ENCODE measurements at regions not wholly inside any gene's neighbourhood (a gene's known extent, or its start where the extent isn't known, plus 50 kb on each side); places are given as distances from the start of the nearest gene placed in this dataset.

- peaks cover 4% of the 10 kb centered on the region for H3K4me1 Mint-ChIP-seq
- DNase-seq (no peak), ATAC-seq (peak; percentile 39)
- H3K27ac Mint-ChIP-seq: no peak overlapping the region
- ChIA-PET POLR2A (no interaction called here), CTCF (no interaction called here)
- no peaks in the 10 kb centered on the region for H3K27me3 Mint-ChIP-seq
- H3K4me3 Mint-ChIP-seq: no peak overlapping the region
- peaks cover 2% of the 10 kb centered on the region for H3K9me3 Mint-ChIP-seq (ENCODE audit: low read depth)
- H3K36me3 Mint-ChIP-seq (ENCODE audit: low read depth): no peaks in the 10 kb centered on the region
- intact Hi-C loops (cut with DNase I, micrococcal nuclease): no loop called here
Observed at GRCh38 chr4:36841583-36842326, 402.8 kb upstream of the NWD2 start.

- intact Hi-C loops (cut with DNase I, micrococcal nuclease): loop anchor here in 1 of 2 experiments (2.0 kb wide), 1 partner anchor 16 kb away; no protein-coding TSS in a partner anchor
- Mint-ChIP-seq H3K27ac (no peak overlapping the region), H3K36me3 (ENCODE audit: low read depth) (no peaks in the 10 kb centered on the region), H3K4me1 (peaks cover 4% of the 10 kb centered on the region), H3K27me3 (no peaks in the 10 kb centered on the region), H3K4me3 (no peak overlapping the region), H3K9me3 (ENCODE audit: low read depth) (peaks cover 2% of the 10 kb centered on the region)
- ChIA-PET POLR2A (no interaction called here), CTCF (no interaction called here)
- no peak for DNase-seq
- ATAC-seq: no peak
Observed at GRCh38 chr4:36844448-36844847, 400.1 kb upstream of the NWD2 start.

GRCh38 chr4:36852856-36853255 lies 391.7 kb upstream of the NWD2 start:
- H3K9me3 Mint-ChIP-seq (ENCODE audit: low read depth): no peaks in the 10 kb centered on the region
- ChIA-PET CTCF (interaction anchor here (1.5 kb wide), 1 partner anchor 38 kb away, joined by 4 read pairs; no protein-coding TSS in a partner anchor), POLR2A (no interaction called here)
- H3K4me3 Mint-ChIP-seq: no peak overlapping the region
- no peaks in the 10 kb centered on the region for H3K4me1 Mint-ChIP-seq
- ATAC-seq (no peak), DNase-seq (no peak)
- intact Hi-C loops (cut with DNase I, micrococcal nuclease): no loop called here
- no peak overlapping the region for H3K27ac Mint-ChIP-seq
- H3K27me3 Mint-ChIP-seq: peaks cover 5% of the 10 kb centered on the region
- H3K36me3 Mint-ChIP-seq (ENCODE audit: low read depth): no peaks in the 10 kb centered on the region

GRCh38 chr4:36854554-36854953 lies 390.0 kb upstream of the NWD2 start:
- no peak overlapping the region for H3K27ac Mint-ChIP-seq
- peaks cover 7% of the 10 kb centered on the region for H3K9me3 Mint-ChIP-seq (ENCODE audit: low read depth)
- H3K27me3 Mint-ChIP-seq: peaks cover 5% of the 10 kb centered on the region
- no peak for ATAC-seq
- CTCF ChIA-PET: no interaction called here
- H3K36me3 Mint-ChIP-seq (ENCODE audit: low read depth): no peaks in the 10 kb centered on the region
- no peaks in the 10 kb centered on the region for H3K4me1 Mint-ChIP-seq
- POLR2A ChIA-PET: no interaction called here
- intact Hi-C loops (cut with DNase I, micrococcal nuclease): no loop called here
- DNase-seq: no peak
- H3K4me3 Mint-ChIP-seq: no peak overlapping the region

- Mint-ChIP-seq H3K9me3 (ENCODE audit: low read depth) (peaks cover 5% of the 10 kb centered on the region), H3K27me3 (no peaks in the 10 kb centered on the region), H3K27ac (no peak overlapping the region), H3K36me3 (ENCODE audit: low read depth) (no peaks in the 10 kb centered on the region), H3K4me1 (no peaks in the 10 kb centered on the region), H3K4me3 (no peak overlapping the region)
- ATAC-seq (no peak), DNase-seq (no peak)
- intact Hi-C loops (cut with DNase I, micrococcal nuclease): no loop called here
- ChIA-PET CTCF (no interaction called here), POLR2A (no interaction called here)
Observed at GRCh38 chr4:36863601-36864000, 380.9 kb upstream of the NWD2 start.

- no peak overlapping the region for H3K4me3 Mint-ChIP-seq
- no peaks in the 10 kb centered on the region for H3K9me3 Mint-ChIP-seq (ENCODE audit: low read depth)
- DNase-seq (no peak), ATAC-seq (no peak)
- intact Hi-C loops (cut with DNase I, micrococcal nuclease): no loop called here
- ChIA-PET POLR2A (no interaction called here), CTCF (no interaction called here)
- no peak overlapping the region for H3K27ac Mint-ChIP-seq
- H3K27me3 Mint-ChIP-seq: peaks cover 2% of the 10 kb centered on the region
- no peaks in the 10 kb centered on the region for H3K4me1 Mint-ChIP-seq
- H3K36me3 Mint-ChIP-seq (ENCODE audit: low read depth): no peaks in the 10 kb centered on the region
Observed at GRCh38 chr4:36870121-36870520, 374.4 kb upstream of the NWD2 start.

- no peaks in the 10 kb centered on the region for H3K4me1 Mint-ChIP-seq
- intact Hi-C loops (cut with DNase I, micrococcal nuclease): no loop called here
- ATAC-seq: no peak
- no peak overlapping the region for H3K27ac Mint-ChIP-seq
- H3K4me3 Mint-ChIP-seq: no peak overlapping the region
- no peak for DNase-seq
- H3K36me3 Mint-ChIP-seq (ENCODE audit: low read depth): no peaks in the 10 kb centered on the region
- peaks cover 2% of the 10 kb centered on the region for H3K27me3 Mint-ChIP-seq
- CTCF ChIA-PET: no interaction called here
- POLR2A ChIA-PET: no interaction called here
- H3K9me3 Mint-ChIP-seq (ENCODE audit: low read depth): no peaks in the 10 kb centered on the region
Observed at GRCh38 chr4:36872679-36873078, 371.9 kb upstream of the NWD2 start.

GRCh38 chr4:36884151-36884550 lies 360.4 kb upstream of the NWD2 start:
- ChIA-PET POLR2A (no interaction called here), CTCF (no interaction called here)
- intact Hi-C loops (cut with DNase I, micrococcal nuclease): no loop called here
- Mint-ChIP-seq H3K4me1 (no peaks in the 10 kb centered on the region), H3K9me3 (ENCODE audit: low read depth) (peaks cover 2% of the 10 kb centered on the region), H3K27ac (no peak overlapping the region), H3K36me3 (ENCODE audit: low read depth) (no peaks in the 10 kb centered on the region), H3K27me3 (no peaks in the 10 kb centered on the region), H3K4me3 (no peak overlapping the region)
- no peak for ATAC-seq
- no peak for DNase-seq

GRCh38 chr4:36891971-36892370 lies 352.6 kb upstream of the NWD2 start:
- DNase-seq (no peak), ATAC-seq (no peak)
- POLR2A ChIA-PET: no interaction called here
- Mint-ChIP-seq H3K27me3 (no peaks in the 10 kb centered on the region), H3K9me3 (ENCODE audit: low read depth) (no peaks in the 10 kb centered on the region), H3K27ac (no peak overlapping the region), H3K36me3 (ENCODE audit: low read depth) (no peaks in the 10 kb centered on the region), H3K4me1 (no peaks in the 10 kb centered on the region), H3K4me3 (no peak overlapping the region)
- intact Hi-C loops (cut with DNase I, micrococcal nuclease): no loop called here
- CTCF ChIA-PET: no interaction called here

GRCh38 chr4:36900446-36900987 lies 344.0 kb upstream of the NWD2 start:
- Mint-ChIP-seq H3K36me3 (ENCODE audit: low read depth) (no peaks in the 10 kb centered on the region), H3K9me3 (ENCODE audit: low read depth) (peaks cover 2% of the 10 kb centered on the region), H3K4me1 (no peaks in the 10 kb centered on the region), H3K4me3 (no peak overlapping the region), H3K27me3 (no peaks in the 10 kb centered on the region), H3K27ac (no peak overlapping the region)
- ATAC-seq (no peak), DNase-seq (no peak)
- POLR2A ChIA-PET: no interaction called here
- CTCF ChIA-PET: no interaction called here
- intact Hi-C loops (cut with DNase I, micrococcal nuclease): no loop called here

GRCh38 chr4:36904823-36905222 lies 339.7 kb upstream of the NWD2 start:
- POLR2A ChIA-PET: no interaction called here
- no peaks in the 10 kb centered on the region for H3K36me3 Mint-ChIP-seq (ENCODE audit: low read depth)
- no peak for DNase-seq
- H3K4me3 Mint-ChIP-seq: no peak overlapping the region
- intact Hi-C loops (cut with DNase I, micrococcal nuclease): no loop called here
- ATAC-seq: no peak
- no peaks in the 10 kb centered on the region for H3K9me3 Mint-ChIP-seq (ENCODE audit: low read depth)
- no peaks in the 10 kb centered on the region for H3K4me1 Mint-ChIP-seq
- CTCF ChIA-PET: interaction anchor here (0.6 to 0.7 kb wide), 2 partner anchors 17 to 132 kb away, joined by 3 to 4 read pairs; no protein-coding TSS in a partner anchor
- no peak overlapping the region for H3K27ac Mint-ChIP-seq
- no peaks in the 10 kb centered on the region for H3K27me3 Mint-ChIP-seq

- H3K9me3 Mint-ChIP-seq (ENCODE audit: low read depth): no peaks in the 10 kb centered on the region
- H3K4me3 Mint-ChIP-seq: no peak overlapping the region
- H3K27me3 Mint-ChIP-seq: no peaks in the 10 kb centered on the region
- no peaks in the 10 kb centered on the region for H3K4me1 Mint-ChIP-seq
- H3K36me3 Mint-ChIP-seq (ENCODE audit: low read depth): no peaks in the 10 kb centered on the region
- DNase-seq: no peak
- intact Hi-C loops (cut with DNase I, micrococcal nuclease): no loop called here
- ChIA-PET POLR2A (no interaction called here), CTCF (no interaction called here)
- H3K27ac Mint-ChIP-seq: no peak overlapping the region
- ATAC-seq: no peak
Observed at GRCh38 chr4:36914106-36914505, 330.4 kb upstream of the NWD2 start.

All from activated CD4-positive, alpha-beta T cell treated with anti-CD3 and anti-CD28 coated beads for 36 hours (primary cell).